ENCODE measurements at regions not wholly inside any gene's neighbourhood (a gene's known extent, or its start where the extent isn't known, plus 50 kb on each side); places are given as distances from the start of the nearest gene placed in this dataset.

DNA sequence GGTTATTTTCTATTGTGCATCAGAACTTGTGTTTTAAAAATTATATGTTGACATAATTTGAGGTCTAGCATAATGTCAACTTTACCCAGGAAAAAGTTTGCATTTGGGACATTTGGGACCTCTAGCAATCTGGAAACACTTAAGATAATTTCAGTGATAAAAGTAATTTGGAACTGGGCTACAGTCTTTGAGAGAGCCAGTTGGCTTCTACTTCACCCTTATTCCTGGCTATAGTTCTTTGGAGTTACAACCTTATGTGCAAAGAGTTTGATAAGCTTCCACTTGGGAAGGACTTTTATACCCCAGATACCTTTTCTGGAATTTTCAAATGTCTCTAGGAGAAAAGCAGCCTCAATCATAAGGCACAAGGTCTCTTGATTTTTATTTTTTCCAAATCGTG lies 139.3 kb downstream of the ARRDC3 start:
- no peak for FAIRE-seq

More for the DNA sequence above, 139.3 kb downstream of the ARRDC3 start:
- Histone ChIP-seq H3K14ac (ENCODE audit: insufficient read length) (no peak overlapping the region), H2AFZ (ENCODE audit: low read length) (no peak overlapping the region), H4K8ac (ENCODE audit: extremely low read depth, insufficient read depth, low read length) (no peak overlapping the region), H2BK12ac (ENCODE audit: low read depth, low read length) (no peak overlapping the region), H3K27me3 (replicated peaks in 1 of 4; ENCODE audit: control insufficient read depth in 3 of 4, extremely low read depth in 1 of 4, insufficient read depth in 3 of 4, low read length in 3 of 4) (no peaks in the 10 kb centered on the region), H3K9me3 (ENCODE audit: insufficient read depth in 2 of 2, low read depth in 1 of 2, low read length in 1 of 2) (no peaks in the 10 kb centered on the region), H3K36me3 (ENCODE audit: control insufficient read depth in 2 of 4, insufficient read depth in 4 of 4, low read length in 3 of 4) (no peaks in the 10 kb centered on the region), H3K27ac (ENCODE audit: low read depth, low read length) (no peak overlapping the region), H3K4ac (replicated peaks; ENCODE audit: insufficient read length, low read depth, low read length) (no peak overlapping the region), H3K23ac (ENCODE audit: insufficient read length) (no peak overlapping the region), H3K79me2 (ENCODE audit: control insufficient read depth in 1 of 2, insufficient read depth in 2 of 2, low read length in 2 of 2) (no peaks in the 10 kb centered on the region), H3K79me1 (ENCODE audit: low read depth, low read length) (no peaks in the 10 kb centered on the region), H2AK5ac (ENCODE audit: low read depth, low read length) (no peak overlapping the region), H4K91ac (replicated peaks; ENCODE audit: insufficient read length, low read length) (no peak overlapping the region), H2BK15ac (ENCODE audit: low read length) (no peak overlapping the region), H2BK120ac (replicated peaks; ENCODE audit: low read depth, low read length) (no peak overlapping the region), H3K56ac (replicated peaks; ENCODE audit: insufficient read length, low read depth, low read length) (no peak overlapping the region), H3K4me3 (ENCODE audit: extremely low read depth in 1 of 4, insufficient read depth in 2 of 4, low read depth in 3 of 4, low read length in 4 of 4) (no peak overlapping the region), H3K18ac (ENCODE audit: extremely low read depth, low read length) (no peak overlapping the region), H4K20me1 (replicated peaks in 1 of 2; ENCODE audit: control insufficient read depth in 1 of 2, insufficient read depth in 2 of 2, low read length in 2 of 2) (no peaks in the 10 kb centered on the region), H3K4me2 (ENCODE audit: insufficient read depth in 1 of 2, low read depth in 2 of 2, low read length in 2 of 2) (no peak overlapping the region), H2BK5ac (ENCODE audit: low read depth, low read length) (no peak overlapping the region), H3K9ac (replicated peaks in 1 of 4; ENCODE audit: extremely low read depth in 1 of 4, low read depth in 3 of 4, low read length in 3 of 4) (no peak overlapping the region), H3K23me2 (ENCODE audit: low read depth, low read length) (no peaks in the 10 kb centered on the region), H4K5ac (ENCODE audit: insufficient read length, low read depth, low read length) (no peak overlapping the region), H3K4me1 (replicated peaks in 1 of 4; ENCODE audit: control insufficient read depth in 3 of 4, insufficient read depth in 4 of 4, low read length in 3 of 4) (no peaks in the 10 kb centered on the region), H2BK20ac (ENCODE audit: low read length) (no peak overlapping the region)
- WGBS, 2 experiments (ENCODE audit: extremely low coverage in 1 of 2, insufficient coverage in 1 of 2, insufficient read length in 1 of 2, insufficient replicate concordance in 2 of 2, low coverage in 1 of 2, low lambda C conversion rate in 2 of 2, missing lambda C conversion rate in 1 of 2): 76% methylated on average over 1 of the region's 1 CpG; no CpG with 5 or more reads in 1 of the 2 experiments
- ChIA-PET CTCF (ENCODE audit: partially characterized antibody) (interaction anchor here (1.2 to 2.5 kb wide), 7 partner anchors 18 to 175 kb away, joined by 3 to 12 read pairs (median 5); no protein-coding TSS in a partner anchor), POLR2A (ENCODE audit: partially characterized antibody) (interaction anchor here (1.3 kb wide), 1 partner anchor 139 kb away, joined by 4 read pairs; the partner anchor contains the start of gene ARRDC3)
- TF ChIP-seq POU5F1 (IDR thresholded peaks at IDR 0.05; ENCODE audit: low read depth, low read length) (no peak), ZNF274 (IDR thresholded peaks at IDR 0.05; ENCODE audit: borderline replicate concordance, extremely low read depth, low read length) (no peak), YY1 (IDR thresholded peaks at IDR 0.05; ENCODE audit: low read depth, low read length) (no peak)
- TF ChIP-seq, protein P1, sequence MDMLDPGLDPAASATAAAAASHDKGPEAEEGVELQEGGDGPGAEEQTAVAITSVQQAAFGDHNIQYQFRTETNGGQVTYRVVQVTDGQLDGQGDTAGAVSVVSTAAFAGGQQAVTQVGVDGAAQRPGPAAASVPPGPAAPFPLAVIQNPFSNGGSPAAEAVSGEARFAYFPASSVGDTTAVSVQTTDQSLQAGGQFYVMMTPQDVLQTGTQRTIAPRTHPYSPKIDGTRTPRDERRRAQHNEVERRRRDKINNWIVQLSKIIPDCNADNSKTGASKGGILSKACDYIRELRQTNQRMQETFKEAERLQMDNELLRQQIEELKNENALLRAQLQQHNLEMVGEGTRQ (IDR thresholded peaks at IDR 0.05; ENCODE audit: low read length): no peak
- DNase-seq (ENCODE audit: low read depth in 1 of 2, low spot score in 2 of 2): no peak

All from H1 (cell line).